CD4-positive, alpha-beta T cell treated with Interleukin-15 for 1 hour (primary cell): ENCODE measurements at regions not wholly inside any gene's neighbourhood (a gene's known extent, or its start where the extent isn't known, plus 50 kb on each side); places are given as distances from the start of the nearest gene placed in this dataset.

Experiments used
- DNase-seq: peaks from one replicate; pipeline ENCODE4 v3.0.0-alpha.2; 2020

GRCh38 chr3:127112796-127113570 lies 79.9 kb upstream of the PRR23E start:
- no peak for DNase-seq

- no peak for DNase-seq
These were observed 79.4 kb upstream of the PRR23E start for GRCh38 chr3:127113571-127113891.

- DNase-seq, result no peak
These were observed 78.4 kb upstream of the PRR23E start for GRCh38 chr3:127114337-127115070.

GRCh38 chr3:127115691-127116351 lies 77.1 kb upstream of the PRR23E start:
- DNase-seq, result no peak

- DNase-seq, result no peak
These were observed 74.6 kb upstream of the PRR23E start for GRCh38 chr3:127118366-127118765.

- DNase-seq, result no peak
These were observed 73.1 kb upstream of the PRR23E start for GRCh38 chr3:127119693-127120464.

- no peak for DNase-seq
These were observed 71.9 kb upstream of the PRR23E start for GRCh38 chr3:127120851-127121647.

- DNase-seq, result no peak
These were observed 71.0 kb upstream of the PRR23E start for GRCh38 chr3:127121885-127122284.

GRCh38 chr3:127123533-127123932 lies 69.4 kb upstream of the PRR23E start:
- no peak for DNase-seq

- no peak for DNase-seq
These were observed 68.8 kb upstream of the PRR23E start for GRCh38 chr3:127124120-127124519.

GRCh38 chr3:127131424-127132170 lies 61.3 kb upstream of the PRR23E start:
- DNase-seq, result no peak

- DNase-seq, result no peak
These were observed 60.1 kb upstream of the PRR23E start for GRCh38 chr3:127132876-127133275.

- DNase-seq, result no peak
These were observed 59.0 kb upstream of the PRR23E start for GRCh38 chr3:127133971-127134370.

GRCh38 chr3:127134466-127134865 lies 58.5 kb upstream of the PRR23E start:
- no peak for DNase-seq

GRCh38 chr3:127134887-127135240 lies 58.1 kb upstream of the PRR23E start:
- DNase-seq, result no peak

GRCh38 chr3:127135241-127136023 lies 57.5 kb upstream of the PRR23E start:
- no peak for DNase-seq

GRCh38 chr3:127136024-127136600 lies 56.8 kb upstream of the PRR23E start:
- DNase-seq, result no peak

- DNase-seq, result no peak
These were observed 56.2 kb upstream of the PRR23E start for GRCh38 chr3:127136706-127137105.

GRCh38 chr3:127137113-127137512 lies 55.8 kb upstream of the PRR23E start:
- no peak for DNase-seq

GRCh38 chr3:127137757-127138536 lies 55.0 kb upstream of the PRR23E start:
- no peak for DNase-seq
